Endodermal cell (in vitro differentiated cells): ENCODE measurements at regions not wholly inside any gene's neighbourhood (a gene's known extent, or its start where the extent isn't known, plus 50 kb on each side); places are given as distances from the start of the nearest gene placed in this dataset.

Experiments
- DNase-seq: peaks from one replicate; pipeline ENCODE4 v3.0.0-alpha.2; 2017
- H3K27ac ChIP-seq: 2 replicates; pipeline ENCODE4 v1.5.1; 2013; ENCODE audit warnings: mild to moderate bottlenecking, low read depth, low read length, moderate library complexity
- H3K27me3 ChIP-seq: 2 replicates; pipeline ENCODE4 v1.6.1; 2013; ENCODE audit warnings: mild to moderate bottlenecking, low read length, moderate library complexity; ENCODE audit not compliant: insufficient read depth, control insufficient read depth, poor library complexity, severe bottlenecking
- H3K36me3 ChIP-seq: 2 replicates; pipeline ENCODE4 v1.7.0; 2013; ENCODE audit warnings: mild to moderate bottlenecking, low read length, moderate library complexity; ENCODE audit not compliant: control insufficient read depth, insufficient read depth
- H3K4me1 ChIP-seq: one replicate; pipeline ENCODE4 v1.7.0; 2013; ENCODE audit warnings: low read length; ENCODE audit not compliant: control insufficient read depth, insufficient read depth
- H3K4me3 ChIP-seq: 2 replicates; pipeline ENCODE4 v1.5.1; 2013; ENCODE audit warnings: mild to moderate bottlenecking, low read length, moderate library complexity
- H3K9ac ChIP-seq: 2 replicates; pipeline ENCODE4 v1.6.1; 2013; ENCODE audit warnings: mild to moderate bottlenecking, low read length, moderate library complexity; ENCODE audit not compliant: poor library complexity, severe bottlenecking; ENCODE audit errors: extremely low read depth
- H3K9me3 ChIP-seq: 2 replicates; pipeline ENCODE4 v1.6.1; 2013; ENCODE audit warnings: mild to moderate bottlenecking, low read length, moderate library complexity; ENCODE audit not compliant: control insufficient read depth
- H3K27ac Mint-ChIP-seq: 2 replicates; pipeline ENCODE4 v1.8.0; 2020; ENCODE audit warnings: mixed read lengths
- H3K27me3 Mint-ChIP-seq: 2 replicates; pipeline ENCODE4 v1.8.0; 2021; ENCODE audit warnings: mild to moderate bottlenecking, mixed read lengths; ENCODE audit not compliant: insufficient read depth
- H3K36me3 Mint-ChIP-seq: 2 replicates; pipeline ENCODE4 v1.8.0; 2020; ENCODE audit warnings: low read depth, mixed read lengths
- H3K4me1 Mint-ChIP-seq: 2 replicates; pipeline ENCODE4 v1.8.0; 2020; ENCODE audit warnings: mixed read lengths
- H3K4me3 Mint-ChIP-seq: 2 replicates; pipeline ENCODE4 v1.8.0; 2020; ENCODE audit warnings: mild to moderate bottlenecking, moderate library complexity, mixed read lengths
- H3K9me3 Mint-ChIP-seq: 2 replicates; pipeline ENCODE4 v1.8.0; 2020; ENCODE audit warnings: mild to moderate bottlenecking, mixed read lengths
- WGBS, 2 experiments: methylation state at CpG; one replicate each; pipeline versions ENCODE4 v1.1.5 to v1.1.7; 2013; ENCODE audit warnings: missing lambda C conversion rate in 2 of 2, mixed read lengths in 1 of 2; ENCODE audit not compliant: insufficient coverage in 1 of 2, insufficient read length in 1 of 2; 5-methylcytosine and 5-hydroxymethylcytosine counted together
- TF ChIP-seq, protein P1 (sequence below): fragments of 200-600 bp; sonication (generic); conservative IDR thresholded peaks from 2 replicates; pipeline ENCODE4 v1.5.0; 2021; ENCODE audit warnings: antibody characterized with exemption, mild to moderate bottlenecking

DNA sequence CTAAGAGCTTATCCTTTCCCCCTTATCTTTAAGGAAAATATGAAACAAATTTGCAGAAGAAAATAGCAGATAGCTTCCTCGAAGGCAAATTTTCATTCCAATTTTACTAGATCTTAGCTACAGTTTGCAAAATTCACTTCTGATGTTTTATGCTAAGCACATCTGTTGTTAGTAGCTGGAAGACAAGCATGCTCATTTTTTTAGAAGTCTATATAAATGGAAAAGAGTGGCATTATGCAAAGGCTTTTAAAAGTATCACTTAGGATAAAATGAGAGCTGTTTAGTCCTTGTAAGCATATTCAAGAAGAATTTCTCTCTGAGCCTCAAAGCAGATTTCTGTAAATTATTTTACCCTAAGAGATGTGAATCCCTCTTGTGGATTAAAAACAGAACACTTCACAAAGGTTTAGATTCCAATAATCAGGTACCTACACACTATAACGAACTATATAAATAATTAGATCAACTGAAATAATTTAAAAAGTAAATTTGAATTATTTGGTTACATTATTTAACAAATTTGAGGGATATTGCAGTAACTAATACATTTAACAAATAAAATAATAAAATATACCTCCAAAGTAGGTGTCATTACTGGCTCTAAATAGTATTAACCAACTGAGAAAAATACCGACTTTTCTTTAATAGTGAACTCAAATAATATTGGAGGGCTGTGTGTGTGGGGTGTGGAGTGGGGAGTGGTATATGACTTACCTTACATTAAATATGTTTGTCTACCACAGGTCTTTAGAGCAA is 307.1 kb downstream of the SEMA3D start:
- no peaks in the 10 kb centered on the region for H3K4me1 ChIP-seq
- no peak overlapping the region for H3K27ac ChIP-seq
- H3K9me3 ChIP-seq = peaks cover 26% of the 10 kb centered on the region
- Mint-ChIP-seq H3K27ac (no peak overlapping the region), H3K9me3 (peaks cover 28% of the 10 kb centered on the region), H3K27me3 (no peaks in the 10 kb centered on the region), H3K4me3 (no peak overlapping the region), H3K36me3 (peaks cover 11% of the 10 kb centered on the region), H3K4me1 (peaks cover 5% of the 10 kb centered on the region)
- H3K9ac ChIP-seq = no peak overlapping the region
- no peak for DNase-seq
- H3K36me3 ChIP-seq = no peaks in the 10 kb centered on the region
- 88% methylated on average over 2 of the region's 3 CpGs; no CpG with 5 or more reads in 1 of the 2 experiments for WGBS, 2 experiments
- no peak overlapping the region for H3K4me3 ChIP-seq
- H3K27me3 ChIP-seq = no peaks in the 10 kb centered on the region
- TF ChIP-seq, protein P1, sequence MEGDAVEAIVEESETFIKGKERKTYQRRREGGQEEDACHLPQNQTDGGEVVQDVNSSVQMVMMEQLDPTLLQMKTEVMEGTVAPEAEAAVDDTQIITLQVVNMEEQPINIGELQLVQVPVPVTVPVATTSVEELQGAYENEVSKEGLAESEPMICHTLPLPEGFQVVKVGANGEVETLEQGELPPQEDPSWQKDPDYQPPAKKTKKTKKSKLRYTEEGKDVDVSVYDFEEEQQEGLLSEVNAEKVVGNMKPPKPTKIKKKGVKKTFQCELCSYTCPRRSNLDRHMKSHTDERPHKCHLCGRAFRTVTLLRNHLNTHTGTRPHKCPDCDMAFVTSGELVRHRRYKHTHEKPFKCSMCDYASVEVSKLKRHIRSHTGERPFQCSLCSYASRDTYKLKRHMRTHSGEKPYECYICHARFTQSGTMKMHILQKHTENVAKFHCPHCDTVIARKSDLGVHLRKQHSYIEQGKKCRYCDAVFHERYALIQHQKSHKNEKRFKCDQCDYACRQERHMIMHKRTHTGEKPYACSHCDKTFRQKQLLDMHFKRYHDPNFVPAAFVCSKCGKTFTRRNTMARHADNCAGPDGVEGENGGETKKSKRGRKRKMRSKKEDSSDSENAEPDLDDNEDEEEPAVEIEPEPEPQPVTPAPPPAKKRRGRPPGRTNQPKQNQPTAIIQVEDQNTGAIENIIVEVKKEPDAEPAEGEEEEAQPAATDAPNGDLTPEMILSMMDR = no peak

DNA sequence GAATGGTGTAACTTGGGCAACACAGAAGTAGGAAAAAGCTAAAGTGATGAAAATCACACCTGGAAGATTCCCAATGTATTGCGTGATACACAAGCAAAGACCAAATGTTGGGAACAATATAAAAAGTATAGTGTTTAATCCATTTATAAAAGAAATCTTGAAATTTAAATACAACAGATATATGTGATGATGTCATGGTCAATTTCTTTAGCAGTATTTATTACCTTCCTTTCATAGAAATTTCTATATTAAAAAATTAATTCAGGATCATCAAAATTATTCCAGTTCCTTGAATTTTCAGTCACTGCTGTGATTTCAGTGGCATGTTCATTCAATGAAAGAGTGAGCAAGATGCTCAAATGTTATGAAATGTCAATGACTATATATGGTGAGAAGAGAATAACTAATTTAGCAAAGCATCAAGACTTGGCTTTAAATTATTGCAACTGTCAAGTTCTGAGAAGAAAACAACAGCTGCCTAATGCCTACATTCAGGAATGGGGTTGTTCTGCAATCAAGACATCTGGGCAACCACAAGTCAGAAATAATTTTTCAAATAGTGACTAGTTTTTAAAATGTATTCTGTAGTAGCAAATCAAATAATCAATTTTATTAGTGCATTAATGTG is 308.8 kb downstream of the SEMA3D start:
- TF ChIP-seq, protein P1 = no peak
- no peaks in the 10 kb centered on the region for H3K27me3 Mint-ChIP-seq
- Histone ChIP-seq H3K27me3 (no peaks in the 10 kb centered on the region), H3K36me3 (no peaks in the 10 kb centered on the region), H3K4me3 (no peak overlapping the region), H3K9ac (no peak overlapping the region), H3K9me3 (peaks cover 20% of the 10 kb centered on the region), H3K27ac (no peak overlapping the region), H3K4me1 (no peaks in the 10 kb centered on the region)
- no peaks in the 10 kb centered on the region for H3K4me1 Mint-ChIP-seq
- no peak for DNase-seq
- 91% methylated on average over 1 of the region's 1 CpG; no CpG with 5 or more reads in 1 of the 2 experiments for WGBS, 2 experiments
- H3K9me3 Mint-ChIP-seq = peaks cover 21% of the 10 kb centered on the region
- no peak overlapping the region for H3K27ac Mint-ChIP-seq
- H3K4me3 Mint-ChIP-seq = no peak overlapping the region
- peaks cover 8% of the 10 kb centered on the region for H3K36me3 Mint-ChIP-seq

DNA sequence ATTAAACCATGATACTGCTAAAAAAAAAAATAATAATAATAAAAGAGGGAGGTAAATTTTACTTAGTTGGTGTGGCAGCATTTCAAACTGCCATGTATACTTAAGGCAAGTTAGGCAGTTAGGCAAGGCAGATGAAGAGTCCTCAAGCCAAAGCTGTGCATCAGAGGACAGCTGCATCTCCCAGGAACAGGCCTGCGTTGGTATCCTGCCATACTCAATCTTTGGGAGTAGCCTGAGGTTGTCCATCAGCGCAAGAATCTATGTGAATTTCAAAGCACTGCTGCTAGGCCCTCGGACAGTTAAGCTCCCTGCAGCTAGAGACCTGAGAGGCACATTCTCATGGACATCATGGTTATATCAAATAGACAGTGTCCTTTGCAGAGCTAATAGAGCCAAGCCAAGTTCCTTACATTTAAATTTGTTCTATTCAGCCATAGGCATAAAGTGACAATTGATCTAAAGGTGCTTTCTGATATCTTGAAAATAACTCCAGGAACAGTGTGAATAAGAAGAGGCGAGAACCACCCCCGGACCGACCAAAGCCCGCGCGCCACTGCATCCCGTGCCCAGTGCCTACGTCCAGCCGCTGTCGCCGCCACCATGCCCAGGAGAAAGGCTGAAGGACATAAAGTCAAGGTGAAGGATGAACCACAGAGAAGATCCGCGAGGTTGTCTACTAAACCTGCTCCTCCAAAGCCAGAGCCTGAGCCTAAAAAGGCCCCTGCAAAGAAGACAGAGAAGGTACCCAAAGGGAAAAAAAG is 310.6 kb downstream of the SEMA3D start:
- Mint-ChIP-seq H3K36me3 (peaks cover 2% of the 10 kb centered on the region), H3K27me3 (no peaks in the 10 kb centered on the region), H3K9me3 (peaks cover 11% of the 10 kb centered on the region), H3K4me1 (no peaks in the 10 kb centered on the region), H3K27ac (no peak overlapping the region), H3K4me3 (no peak overlapping the region)
- no peak for DNase-seq
- no peaks in the 10 kb centered on the region for H3K4me1 ChIP-seq
- TF ChIP-seq, protein P1 = no peak
- no peak overlapping the region for H3K9ac ChIP-seq
- H3K36me3 ChIP-seq = no peaks in the 10 kb centered on the region
- H3K27ac ChIP-seq = no peak overlapping the region
- 95 to 96% methylated on average over 16 of the region's 16 CpGs for WGBS, 2 experiments
- H3K4me3 ChIP-seq = no peak overlapping the region
- H3K27me3 ChIP-seq = no peaks in the 10 kb centered on the region
- H3K9me3 ChIP-seq = peaks cover 8% of the 10 kb centered on the region
